ENCODE measurements at regions not wholly inside any gene's neighbourhood (a gene's known extent, or its start where the extent isn't known, plus 50 kb on each side); places are given as distances from the start of the nearest gene placed in this dataset.

GRCh38 chr5:107808671-107809137 lies 138.0 kb upstream of the EFNA5 start:
- peak; percentile 72 for DNase-seq (ENCODE audit: low spot score)

- DNase-seq (ENCODE audit: low spot score): no peak
Observed at GRCh38 chr5:107807431-107807830, 136.7 kb upstream of the EFNA5 start.

- DNase-seq (ENCODE audit: low spot score): no peak
Observed at GRCh38 chr5:107806705-107807104, 136.0 kb upstream of the EFNA5 start.

- no peak for DNase-seq (ENCODE audit: low spot score)
Observed at GRCh38 chr5:107806271-107806670, 135.5 kb upstream of the EFNA5 start.

- DNase-seq (ENCODE audit: low spot score): no peak
Observed at GRCh38 chr5:107805824-107806223, 135.1 kb upstream of the EFNA5 start.

- no peak for DNase-seq (ENCODE audit: low spot score)
Observed at GRCh38 chr5:107805166-107805565, 134.4 kb upstream of the EFNA5 start.

- DNase-seq (ENCODE audit: low spot score): no peak
Observed at GRCh38 chr5:107803728-107804127, 133.0 kb upstream of the EFNA5 start.

- DNase-seq (ENCODE audit: low spot score): no peak
Observed at GRCh38 chr5:107801061-107801460, 130.3 kb upstream of the EFNA5 start.

- no peak for DNase-seq (ENCODE audit: low spot score)
Observed at GRCh38 chr5:107799306-107799705, 128.6 kb upstream of the EFNA5 start.

GRCh38 chr5:107796797-107797196 lies 126.1 kb upstream of the EFNA5 start:
- DNase-seq (ENCODE audit: low spot score): no peak

GRCh38 chr5:107794741-107795140 lies 124.0 kb upstream of the EFNA5 start:
- no peak for DNase-seq (ENCODE audit: low spot score)

- no peak for DNase-seq (ENCODE audit: low spot score)
Observed at GRCh38 chr5:107792940-107793339, 122.2 kb upstream of the EFNA5 start.

GRCh38 chr5:107790671-107791070 lies 119.9 kb upstream of the EFNA5 start:
- no peak for DNase-seq (ENCODE audit: low spot score)

- no peak for DNase-seq (ENCODE audit: low spot score)
Observed at GRCh38 chr5:107786424-107786823, 115.7 kb upstream of the EFNA5 start.

- DNase-seq (ENCODE audit: low spot score): peak; percentile 31
Observed at GRCh38 chr5:107783551-107783950, 112.8 kb upstream of the EFNA5 start.

- no peak for DNase-seq (ENCODE audit: low spot score)
Observed at GRCh38 chr5:107782561-107783169, 111.9 kb upstream of the EFNA5 start.

GRCh38 chr5:107781451-107781850 lies 110.7 kb upstream of the EFNA5 start:
- DNase-seq (ENCODE audit: low spot score): no peak

GRCh38 chr5:107779437-107779836 lies 108.7 kb upstream of the EFNA5 start:
- peak; percentile 44 for DNase-seq (ENCODE audit: low spot score)

GRCh38 chr5:107778647-107779046 lies 107.9 kb upstream of the EFNA5 start:
- no peak for DNase-seq (ENCODE audit: low spot score)

- DNase-seq (ENCODE audit: low spot score): no peak
Observed at GRCh38 chr5:107776922-107777740, 106.4 kb upstream of the EFNA5 start.

- no peak for DNase-seq (ENCODE audit: low spot score)
Observed at GRCh38 chr5:107776506-107776905, 105.8 kb upstream of the EFNA5 start.

GRCh38 chr5:107774316-107774715 lies 103.6 kb upstream of the EFNA5 start:
- no peak for DNase-seq (ENCODE audit: low spot score)

GRCh38 chr5:107773479-107773878 lies 102.7 kb upstream of the EFNA5 start:
- no peak for DNase-seq (ENCODE audit: low spot score)

All from umbilical cord (tissue), 1 donor.